ENCODE measurements at regions not wholly inside any gene's neighbourhood (a gene's known extent, or its start where the extent isn't known, plus 50 kb on each side); places are given as distances from the start of the nearest gene placed in this dataset.

GRCh38 chr3:162994165-162994564 lies 1497.6 kb downstream of the OTOL1 start (continued):
- TF ChIP-seq SNAPC4 (CRISPR knock-in tag; IDR thresholded peaks at IDR 0.05) (no peak), MTERF4 (CRISPR knock-in tag; IDR thresholded peaks at IDR 0.05) (no peak)

- H3K27me3 ChIP-seq (ENCODE audit: control insufficient read depth in 1 of 2, insufficient read depth in 2 of 2, low read length in 2 of 2), result no peaks in the 10 kb centered on the region
- intact Hi-C loops (cut with micrococcal nuclease; ENCODE audit: unreplicated experiment), result no loop called here
- peaks cover 18% of the 10 kb centered on the region for H3K9me3 ChIP-seq (ENCODE audit: low read length)
- no peaks in the 10 kb centered on the region for H3K4me1 ChIP-seq (ENCODE audit: insufficient read depth, low read length)
- H3K4me3 ChIP-seq (replicated peaks in 1 of 3; ENCODE audit: insufficient read depth in 1 of 3, low read depth in 2 of 3, low read length in 3 of 3), result no peak overlapping the region
- CTCF ChIA-PET (ENCODE audit: low intra/inter-chr PET ratio, low total read pairs), result no interaction called here
- no peaks in the 10 kb centered on the region for H3K36me3 ChIP-seq (replicated peaks in 1 of 2; ENCODE audit: control insufficient read depth in 1 of 2, insufficient read depth in 2 of 2, low read length in 2 of 2)
- BruUV-seq (replicated peaks), result no TSS peak
- H3K4me2 ChIP-seq (ENCODE audit: low read depth, low read length), result no peak overlapping the region
- H2AFZ ChIP-seq (ENCODE audit: low read length), result no peak overlapping the region
- ATAC-seq, result no peak
- DNase-seq (ENCODE audit: low spot score), result no peak
- POLR2A ChIA-PET, result no interaction called here
- FAIRE-seq, result no peak
- TF ChIP-seq ZNF501 (CRISPR knock-in tag; IDR thresholded peaks at IDR 0.05) (no peak), MAFK (conservative IDR thresholded peaks at IDR 0.05 in 1 of 2, IDR thresholded peaks at IDR 0.05 in 1 of 2; ENCODE audit: low read length in 2 of 2) (peak; percentile 39 to 57; a peak in 3 of 4 replicates), MAFF (IDR thresholded peaks at IDR 0.05; ENCODE audit: low read depth, low read length) (peak; percentile 51; the same call in 1 of the 2 replicates)
- in situ Hi-C loops (cut with HindIII; ENCODE audit: extremely low pct_ligation_motif_present, low pct_unique_long_range_greater_than_20kb), result no loop called here
- H3K27ac ChIP-seq (ENCODE audit: extremely low read length, insufficient read depth, low read length), result no peak overlapping the region
- no peaks in the 10 kb centered on the region for H4K20me1 ChIP-seq (ENCODE audit: insufficient read depth, low read length)
- H3K9ac ChIP-seq (ENCODE audit: insufficient read depth, low read depth, low read length), result no peak overlapping the region
- H3K79me2 ChIP-seq (ENCODE audit: insufficient read depth, low read length), result no peaks in the 10 kb centered on the region
Observed at GRCh38 chr3:162996368-162996767, 1499.8 kb downstream of the OTOL1 start.

All from HepG2 (cell line).